ENCODE measurements at regions not wholly inside any gene's neighbourhood (a gene's known extent, or its start where the extent isn't known, plus 50 kb on each side); places are given as distances from the start of the nearest gene placed in this dataset.

GRCh38 chr4:128349921-128350320 is 62.3 kb upstream of the PGRMC2 start:
- Histone ChIP-seq H2BK5ac (ENCODE audit: low read depth, low read length, poor library complexity, severe bottlenecking) (peak overlapping the region; percentile 84), H3K4ac (ENCODE audit: low read depth, low read length) (peak overlapping the region; percentile 94), H2BK15ac (ENCODE audit: low read depth, low read length) (peak overlapping the region; percentile 91), H2AK9ac (replicated peaks; ENCODE audit: low read depth, low read length, poor library complexity) (peak overlapping the region; percentile 0), H3K18ac (ENCODE audit: low read depth, low read length) (peak overlapping the region; percentile 99), H3K9me1 (ENCODE audit: insufficient read depth, low read length) (peaks cover 12% of the 10 kb centered on the region), H3K36me3 (ENCODE audit: control insufficient read depth, insufficient read depth, low read length) (no peaks in the 10 kb centered on the region), H4K20me1 (ENCODE audit: insufficient read depth, low read length) (0 out of 2 replicates have a peak, but pooled peaks cover 3% of the 10 kb centered on the region), H4K91ac (ENCODE audit: insufficient read depth, low read depth, low read length) (peak overlapping the region; percentile 98), H2BK120ac (ENCODE audit: low read depth, low read length) (peak overlapping the region; percentile 94), H3K23ac (ENCODE audit: low read depth, low read length) (peak overlapping the region; percentile 84), H3K14ac (replicated peaks; ENCODE audit: low read depth, low read length) (peak overlapping the region; percentile 57), H2BK20ac (ENCODE audit: low read depth, low read length) (peak overlapping the region; percentile 94), H3K9ac (ENCODE audit: low read depth, low read length) (no peak overlapping the region), H3K4me1 (ENCODE audit: control insufficient read depth, insufficient read depth, low read length) (peaks cover 24% of the 10 kb centered on the region), H3K4me2 (ENCODE audit: low read depth, low read length) (peak overlapping the region; percentile 65), H4K8ac (ENCODE audit: low read depth in 2 of 2, low read length in 2 of 2) (peak overlapping the region; percentile 84 to 87), H3K9me3 (ENCODE audit: control insufficient read depth, insufficient read depth, low read length) (no peaks in the 10 kb centered on the region), H3K27me3 (ENCODE audit: control insufficient read depth, insufficient read depth, low read length) (no peaks in the 10 kb centered on the region), H2AFZ (replicated peaks; ENCODE audit: low read length, poor library complexity) (no peak overlapping the region), H3K79me1 (ENCODE audit: low read depth in 1 of 2, low read length in 2 of 2) (0 out of 4 replicates have a peak, but pooled peaks cover 0 to 4% of the 10 kb centered on the region in 2 experiments), H3K27ac (ENCODE audit: insufficient read depth, low read length) (peak overlapping the region; percentile 97), H3K56ac (ENCODE audit: extremely low read depth, insufficient read depth, low read length) (peak overlapping the region; percentile 79), H4K5ac (ENCODE audit: low read depth, low read length) (peak overlapping the region; percentile 98), H2AK5ac (ENCODE audit: low read depth, low read length) (peak overlapping the region; percentile 91), H3K4me3 (ENCODE audit: insufficient read depth, low read depth, low read length) (no peak overlapping the region)
- intact Hi-C loops (cut with micrococcal nuclease) (loop anchor here (5.0 to 10.0 kb wide), 2 partner anchors 175 to 222 kb away; no protein-coding TSS in a partner anchor), in situ Hi-C loops (cut with MboI; ENCODE audit: low sequenced_read_pairs) (no loop called here), dilution Hi-C loops (cut with HindIII; ENCODE audit: low sequenced_read_pairs, unreplicated experiment) (no loop called here)
- TF ChIP-seq CEBPB (IDR thresholded peaks at IDR 0.05; ENCODE audit: low read depth, low read length): peak; percentile 94
- TF ChIP-seq MAFK (IDR thresholded peaks at IDR 0.05; ENCODE audit: low read depth, low read length): no peak
- peak; percentile 83 for TF ChIP-seq FOS (IDR thresholded peaks at IDR 0.05; ENCODE audit: low read depth, low read length)
- TF ChIP-seq BHLHE40 (IDR thresholded peaks at IDR 0.05; ENCODE audit: low read depth, low read length): peak; percentile 74
- peak; percentile 84 for TF ChIP-seq RCOR1 (IDR thresholded peaks at IDR 0.05; ENCODE audit: insufficient replicate concordance, low read length)
- no peak for TF ChIP-seq RFX5 (IDR thresholded peaks at IDR 0.05; ENCODE audit: low read depth, low read length)
- no peak for TF ChIP-seq CTCF (conservative IDR thresholded peaks at IDR 0.05; ENCODE audit: low read depth, low read length)
- TF ChIP-seq ELK1 (IDR thresholded peaks at IDR 0.05; ENCODE audit: borderline replicate concordance, low read depth, low read length): no peak
- TF ChIP-seq POLR2A (IDR thresholded peaks at IDR 0.05; ENCODE audit: low read depth, low read length): no peak
- TF ChIP-seq MXI1 (IDR thresholded peaks at IDR 0.05; ENCODE audit: borderline replicate concordance, low read depth, low read length): no peak
- TF ChIP-seq NFE2L2 (IDR thresholded peaks at IDR 0.05; ENCODE audit: low read depth, low read length): no peak
- no peak for TF ChIP-seq RAD21 (IDR thresholded peaks at IDR 0.05; ENCODE audit: low read length)
- no peak; the same call in 1 of the 2 replicates for TF ChIP-seq SMC3 (IDR thresholded peaks at IDR 0.05; ENCODE audit: low read depth, low read length)
- TF ChIP-seq MAZ (IDR thresholded peaks at IDR 0.05; ENCODE audit: borderline replicate concordance, low read depth, low read length): no peak; the same call in 1 of the 2 replicates
- DNase-seq (peak; percentile 97), ATAC-seq (ENCODE audit: low read depth) (peak; percentile 24)
- WGBS, 2 experiments (ENCODE audit: extremely low coverage in 2 of 2, insufficient read length in 1 of 2): 60% methylated on average over 1 of the region's 4 CpGs; no CpG with 5 or more reads in 1 of the 2 experiments
- ChIA-PET POLR2A (ENCODE audit: unreplicated experiment) (no interaction called here), CTCF (interaction anchor here (1.5 kb wide), 1 partner anchor 104 kb away, joined by 3 read pairs; no protein-coding TSS in a partner anchor)
- BruUV-seq (replicated peaks): no TSS peak

All from IMR-90 (cell line).